ENCODE measurements at regions not wholly inside any gene's neighbourhood (a gene's known extent, or its start where the extent isn't known, plus 50 kb on each side); places are given as distances from the start of the nearest gene placed in this dataset.

DNA sequence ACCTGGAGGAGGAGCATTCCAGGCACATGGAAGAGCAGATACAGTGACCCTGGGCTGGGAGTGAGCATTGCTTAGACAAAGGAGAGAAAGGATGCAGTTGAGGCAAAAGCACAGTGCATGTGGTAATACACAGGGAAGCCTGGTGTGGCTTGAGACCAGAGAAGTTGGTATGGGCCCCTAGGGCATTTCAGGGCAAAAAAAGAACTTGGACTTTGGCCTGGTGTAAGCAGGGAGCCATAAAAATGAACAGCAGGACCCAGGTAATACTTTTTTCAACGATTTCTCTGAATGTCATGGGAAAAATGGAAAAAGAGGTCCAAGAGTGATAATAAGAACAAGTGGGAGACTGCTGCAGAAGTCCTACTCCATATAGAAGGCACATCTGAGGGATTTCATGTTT lies 163.9 kb downstream of the ASCL4 start:
- DNase-seq (ENCODE audit: low read depth in 1 of 2, low spot score in 1 of 2) (no peak), ATAC-seq (no peak), FAIRE-seq (no peak)
- POLR2A ChIA-PET = no interaction called here
- TF ChIP-seq NR3C1 (IDR thresholded peaks at IDR 0.05) = no peak
- TF ChIP-seq HOXB5 (CRISPR knock-in tag; IDR thresholded peaks at IDR 0.05) = no peak
- TF ChIP-seq, protein P1, sequence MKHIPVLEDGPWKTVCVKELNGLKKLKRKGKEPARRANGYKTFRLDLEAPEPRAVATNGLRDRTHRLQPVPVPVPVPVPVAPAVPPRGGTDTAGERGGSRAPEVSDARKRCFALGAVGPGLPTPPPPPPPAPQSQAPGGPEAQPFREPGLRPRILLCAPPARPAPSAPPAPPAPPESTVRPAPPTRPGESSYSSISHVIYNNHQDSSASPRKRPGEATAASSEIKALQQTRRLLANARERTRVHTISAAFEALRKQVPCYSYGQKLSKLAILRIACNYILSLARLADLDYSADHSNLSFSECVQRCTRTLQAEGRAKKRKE (CRISPR knock-in tag; IDR thresholded peaks at IDR 0.05; ENCODE audit: low read depth) = no peak
- TF ChIP-seq CBX8 (IDR thresholded peaks at IDR 0.05) = no peak
- TF ChIP-seq TP53 (CRISPR knock-in tag; IDR thresholded peaks at IDR 0.05) = no peak
- TF ChIP-seq HDAC2 (IDR thresholded peaks at IDR 0.05) = no peak
- no peak for TF ChIP-seq RCOR1 (IDR thresholded peaks at IDR 0.05; ENCODE audit: low read depth, low read length)
- TF ChIP-seq GATA3 (IDR thresholded peaks at IDR 0.05; ENCODE audit: borderline replicate concordance) = no peak
- no peak for TF ChIP-seq CBX2 (IDR thresholded peaks at IDR 0.05; ENCODE audit: borderline replicate concordance, low read depth)
- no peak for TF ChIP-seq KDM5A (IDR thresholded peaks at IDR 0.05)
- no peak for TF ChIP-seq CEBPB (IDR thresholded peaks at IDR 0.05)
- TF ChIP-seq EHF (CRISPR knock-in tag; IDR thresholded peaks at IDR 0.05) = no peak
- no peak for TF ChIP-seq JUNB (IDR thresholded peaks at IDR 0.05)
- no peak for TF ChIP-seq RFX5 (IDR thresholded peaks at IDR 0.05)
- TF ChIP-seq FOXS1 (CRISPR knock-in tag; IDR thresholded peaks at IDR 0.05) = no peak
- no peak for TF ChIP-seq REST (IDR thresholded peaks at IDR 0.05)
- TF ChIP-seq SREBF2 (IDR thresholded peaks at IDR 0.05) = no peak
- no peak for TF ChIP-seq BHLHE40 (IDR thresholded peaks at IDR 0.05; ENCODE audit: low read depth, low read length)
- no peak for TF ChIP-seq ZC3H11A (IDR thresholded peaks at IDR 0.05)
- no peak for TF ChIP-seq ZFP36 (IDR thresholded peaks at IDR 0.05; ENCODE audit: borderline replicate concordance, partially characterized antibody)
- Histone ChIP-seq H3K9me3 (no peaks in the 10 kb centered on the region), H3K4me1 (no peaks in the 10 kb centered on the region), H3K4me3 (no peak overlapping the region), H3K4me2 (no peak overlapping the region), H3K27ac (no peak overlapping the region)
- CTCF ChIA-PET = interaction anchor here (1.7 kb wide), 1 partner anchor 9 kb away, joined by 6 read pairs; no protein-coding TSS in a partner anchor
- 0% methylated on average over 1 of the region's 1 CpG for WGBS (ENCODE audit: missing lambda C conversion rate)

GRCh38 chr12:107948391-107948945 lies 174.0 kb downstream of the ASCL4 start:
- POLR2A ChIA-PET = no interaction called here
- H3K27ac ChIP-seq = no peak overlapping the region
- CTCF ChIA-PET = no interaction called here
- no peaks in the 10 kb centered on the region for H3K9me3 ChIP-seq
- no peak for DNase-seq (ENCODE audit: low read depth in 1 of 2, low spot score in 1 of 2)
- 40% methylated on average over 12 of the region's 12 CpGs for WGBS (ENCODE audit: missing lambda C conversion rate)
- no peak overlapping the region for H3K4me3 ChIP-seq
- no peak for ATAC-seq
- no peak for FAIRE-seq
- H3K4me1 ChIP-seq = no peaks in the 10 kb centered on the region
- no peak overlapping the region for H3K4me2 ChIP-seq
- no peak for TF ChIP-seq EHMT2 (IDR thresholded peaks at IDR 0.05; ENCODE audit: low read depth)
- no peak for TF ChIP-seq SREBF2 (IDR thresholded peaks at IDR 0.05)
- TF ChIP-seq KDM5A (IDR thresholded peaks at IDR 0.05) = no peak
- no peak for TF ChIP-seq GATA3 (IDR thresholded peaks at IDR 0.05; ENCODE audit: borderline replicate concordance)
- TF ChIP-seq JUNB (IDR thresholded peaks at IDR 0.05) = no peak
- no peak for TF ChIP-seq HEYL (CRISPR knock-in tag; IDR thresholded peaks at IDR 0.05)

- ChIA-PET POLR2A (no interaction called here), CTCF (no interaction called here)
- FAIRE-seq = no peak
- no peak overlapping the region for H3K27ac ChIP-seq
- WGBS (ENCODE audit: missing lambda C conversion rate) = 15% methylated on average over 2 of the region's 2 CpGs
- no peaks in the 10 kb centered on the region for H3K4me1 ChIP-seq
- no peak overlapping the region for H3K4me2 ChIP-seq
- TF ChIP-seq, protein P2, sequence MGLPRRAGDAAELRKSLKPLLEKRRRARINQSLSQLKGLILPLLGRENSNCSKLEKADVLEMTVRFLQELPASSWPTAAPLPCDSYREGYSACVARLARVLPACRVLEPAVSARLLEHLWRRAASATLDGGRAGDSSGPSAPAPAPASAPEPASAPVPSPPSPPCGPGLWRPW (IDR thresholded peaks at IDR 0.05) = no peak
- TF ChIP-seq NFE2L2 (conservative IDR thresholded peaks at IDR 0.05; ENCODE audit: low read length) = no peak
- no peak for TF ChIP-seq POLR2A (IDR thresholded peaks at IDR 0.05; ENCODE audit: low read length)
- no peak for TF ChIP-seq FOSL2 (IDR thresholded peaks at IDR 0.05)
- no peak for TF ChIP-seq FOSL2 (CRISPR knock-in tag; IDR thresholded peaks at IDR 0.05)
- TF ChIP-seq NPAS2 (CRISPR knock-in tag; IDR thresholded peaks at IDR 0.05; ENCODE audit: borderline replicate concordance) = no peak
- TF ChIP-seq CBX2 (IDR thresholded peaks at IDR 0.05; ENCODE audit: borderline replicate concordance, low read depth) = no peak
- no peak for TF ChIP-seq FOSB (CRISPR knock-in tag; IDR thresholded peaks at IDR 0.05)
- no peak for TF ChIP-seq KDM5A (IDR thresholded peaks at IDR 0.05)
- TF ChIP-seq RCOR1 (IDR thresholded peaks at IDR 0.05; ENCODE audit: low read depth, low read length) = no peak
- TF ChIP-seq HDAC2 (IDR thresholded peaks at IDR 0.05) = no peak
- DNase-seq (ENCODE audit: low read depth in 1 of 2, low spot score in 1 of 2) = no peak
- no peak overlapping the region for H3K4me3 ChIP-seq
- no peak for ATAC-seq
- no peaks in the 10 kb centered on the region for H3K9me3 ChIP-seq
Observed at GRCh38 chr12:107951024-107951423, 176.5 kb downstream of the ASCL4 start.

Measured in A549 (cell line).